ENCODE measurements at regions not wholly inside any gene's neighbourhood (a gene's known extent, or its start where the extent isn't known, plus 50 kb on each side); places are given as distances from the start of the nearest gene placed in this dataset.

DNA sequence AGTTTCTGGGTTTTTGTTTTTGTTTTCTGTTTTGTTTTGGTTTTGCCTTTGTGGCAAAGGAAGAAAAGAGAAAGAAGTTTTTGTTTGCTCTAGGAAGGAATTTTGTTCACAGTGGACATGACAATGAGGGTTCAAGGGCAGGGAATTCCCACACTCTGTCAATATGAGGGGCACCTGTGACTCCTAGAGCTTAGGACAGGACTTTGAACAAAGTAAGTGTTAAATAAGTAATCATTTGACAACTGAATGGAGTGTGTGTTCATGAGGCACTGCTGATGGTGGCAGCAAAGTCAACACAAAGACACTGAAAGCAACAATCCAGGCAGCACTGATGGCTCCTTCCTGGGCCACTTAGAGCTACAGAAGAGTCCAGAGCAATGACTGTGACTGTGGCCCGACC is 1381.1 kb upstream of the LRRTM3 start (continued):
- TF ChIP-seq RFX5 (IDR thresholded peaks at IDR 0.05; ENCODE audit: low read depth, low read length) (no peak), RARA (CRISPR knock-in tag; IDR thresholded peaks at IDR 0.05) (peak; percentile 99), MED13 (CRISPR knock-in tag; IDR thresholded peaks at IDR 0.05) (no peak), SOX6 (IDR thresholded peaks at IDR 0.05) (no peak), SOX6 (CRISPR knock-in tag; IDR thresholded peaks at IDR 0.05) (peak; percentile 82), EEA1 (CRISPR knock-in tag; IDR thresholded peaks at IDR 0.05; ENCODE audit: borderline replicate concordance) (no peak), SOX13 (IDR thresholded peaks at IDR 0.05) (no peak), SOX13 (CRISPR knock-in tag; conservative IDR thresholded peaks at IDR 0.05 in 1 of 2, IDR thresholded peaks at IDR 0.05 in 1 of 2) (peak in 1 of 2 experiments; percentile 84; a peak in 2 of 4 replicates), HOXA7 (CRISPR knock-in tag; IDR thresholded peaks at IDR 0.05) (no peak), CREM (IDR thresholded peaks at IDR 0.05) (peak; percentile 43; the same call in 1 of the 2 replicates), CREM (CRISPR knock-in tag; IDR thresholded peaks at IDR 0.05) (no peak), ZNF644 (CRISPR knock-in tag; IDR thresholded peaks at IDR 0.05; ENCODE audit: low read depth) (no peak), FOXA3 (CRISPR knock-in tag; IDR thresholded peaks at IDR 0.05) (peak; percentile 68; the same call in 1 of the 2 replicates), NR2F6 (IDR thresholded peaks at IDR 0.05) (peak; percentile 31; the same call in 1 of the 2 replicates), NR2F6 (CRISPR knock-in tag; IDR thresholded peaks at IDR 0.05) (no peak), ZNF333 (CRISPR knock-in tag; IDR thresholded peaks at IDR 0.05; ENCODE audit: borderline replicate concordance) (no peak), ONECUT2 (CRISPR knock-in tag; IDR thresholded peaks at IDR 0.05) (no peak), ZNF317 (CRISPR knock-in tag; IDR thresholded peaks at IDR 0.05) (no peak), SOX5 (CRISPR knock-in tag; IDR thresholded peaks at IDR 0.05; ENCODE audit: borderline replicate concordance) (peak; percentile 70), KLF11 (CRISPR knock-in tag; IDR thresholded peaks at IDR 0.05) (no peak), FOXP1 (IDR thresholded peaks at IDR 0.05) (no peak), FOXP1 (CRISPR knock-in tag; IDR thresholded peaks at IDR 0.05) (peak; percentile 69), ZNF101 (CRISPR knock-in tag; IDR thresholded peaks at IDR 0.05; ENCODE audit: borderline replicate concordance, low read depth) (no peak)
- TF ChIP-seq, protein P1, sequence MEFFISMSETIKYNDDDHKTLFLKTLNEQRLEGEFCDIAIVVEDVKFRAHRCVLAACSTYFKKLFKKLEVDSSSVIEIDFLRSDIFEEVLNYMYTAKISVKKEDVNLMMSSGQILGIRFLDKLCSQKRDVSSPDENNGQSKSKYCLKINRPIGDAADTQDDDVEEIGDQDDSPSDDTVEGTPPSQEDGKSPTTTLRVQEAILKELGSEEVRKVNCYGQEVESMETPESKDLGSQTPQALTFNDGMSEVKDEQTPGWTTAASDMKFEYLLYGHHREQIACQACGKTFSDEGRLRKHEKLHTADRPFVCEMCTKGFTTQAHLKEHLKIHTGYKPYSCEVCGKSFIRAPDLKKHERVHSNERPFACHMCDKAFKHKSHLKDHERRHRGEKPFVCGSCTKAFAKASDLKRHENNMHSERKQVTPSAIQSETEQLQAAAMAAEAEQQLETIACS (CRISPR knock-in tag; IDR thresholded peaks at IDR 0.05), result no peak
- TF ChIP-seq, protein P2, sequence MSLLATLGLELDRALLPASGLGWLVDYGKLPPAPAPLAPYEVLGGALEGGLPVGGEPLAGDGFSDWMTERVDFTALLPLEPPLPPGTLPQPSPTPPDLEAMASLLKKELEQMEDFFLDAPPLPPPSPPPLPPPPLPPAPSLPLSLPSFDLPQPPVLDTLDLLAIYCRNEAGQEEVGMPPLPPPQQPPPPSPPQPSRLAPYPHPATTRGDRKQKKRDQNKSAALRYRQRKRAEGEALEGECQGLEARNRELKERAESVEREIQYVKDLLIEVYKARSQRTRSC (CRISPR knock-in tag; IDR thresholded peaks at IDR 0.05; ENCODE audit: low read depth), result no peak
- TF ChIP-seq, protein P3, sequence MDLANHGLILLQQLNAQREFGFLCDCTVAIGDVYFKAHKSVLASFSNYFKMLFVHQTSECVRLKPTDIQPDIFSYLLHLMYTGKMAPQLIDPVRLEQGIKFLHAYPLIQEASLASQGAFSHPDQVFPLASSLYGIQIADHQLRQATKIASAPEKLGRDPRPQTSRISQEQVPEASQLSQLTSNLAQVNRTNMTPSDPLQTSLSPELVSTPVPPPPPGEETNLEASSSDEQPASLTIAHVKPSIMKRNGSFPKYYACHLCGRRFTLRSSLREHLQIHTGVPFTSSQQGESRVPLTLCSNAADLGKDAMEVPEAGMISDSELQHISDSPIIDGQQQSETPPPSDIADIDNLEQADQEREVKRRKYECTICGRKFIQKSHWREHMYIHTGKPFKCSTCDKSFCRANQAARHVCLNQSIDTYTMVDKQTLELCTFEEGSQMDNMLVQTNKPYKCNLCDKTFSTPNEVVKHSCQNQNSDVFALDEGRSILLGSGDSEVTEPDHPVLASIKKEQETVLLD (CRISPR knock-in tag; IDR thresholded peaks at IDR 0.05; ENCODE audit: low read depth), result no peak
- TF ChIP-seq, protein P4, sequence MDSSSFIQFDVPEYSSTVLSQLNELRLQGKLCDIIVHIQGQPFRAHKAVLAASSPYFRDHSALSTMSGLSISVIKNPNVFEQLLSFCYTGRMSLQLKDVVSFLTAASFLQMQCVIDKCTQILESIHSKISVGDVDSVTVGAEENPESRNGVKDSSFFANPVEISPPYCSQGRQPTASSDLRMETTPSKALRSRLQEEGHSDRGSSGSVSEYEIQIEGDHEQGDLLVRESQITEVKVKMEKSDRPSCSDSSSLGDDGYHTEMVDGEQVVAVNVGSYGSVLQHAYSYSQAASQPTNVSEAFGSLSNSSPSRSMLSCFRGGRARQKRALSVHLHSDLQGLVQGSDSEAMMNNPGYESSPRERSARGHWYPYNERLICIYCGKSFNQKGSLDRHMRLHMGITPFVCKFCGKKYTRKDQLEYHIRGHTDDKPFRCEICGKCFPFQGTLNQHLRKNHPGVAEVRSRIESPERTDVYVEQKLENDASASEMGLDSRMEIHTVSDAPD (CRISPR knock-in tag; IDR thresholded peaks at IDR 0.05), result no peak

Measured in HepG2 (cell line).